HL-60 (cell line): ENCODE measurements at regions not wholly inside any gene's neighbourhood (a gene's known extent, or its start where the extent isn't known, plus 50 kb on each side); places are given as distances from the start of the nearest gene placed in this dataset.

ENCODE experiments used
- DNase-seq, 2 experiments: peaks; one replicate each; pipeline ENCODE4 v3.0.0-alpha.2; 2010 to 2020; ENCODE audit warnings: low read depth in 1 of 2, low spot score in 1 of 2
- H3K27ac ChIP-seq: fragments of 250-450 bp; sonication (Bioruptor Pico); replicated peaks from 2 replicates; pipeline ENCODE4 v1.5.1; 2020; ENCODE audit warnings: mild to moderate bottlenecking, moderate library complexity
- H3K27me3 ChIP-seq: fragments of 250-450 bp; sonication (Bioruptor Pico); 2 replicates; pipeline ENCODE4 v1.5.1; 2021; ENCODE audit warnings: mild to moderate bottlenecking, moderate library complexity; ENCODE audit not compliant: insufficient read depth, poor library complexity, severe bottlenecking
- H3K4me3 ChIP-seq: replicated peaks from 2 replicates; pipeline ENCODE4 v1.5.1; 2011; ENCODE audit warnings: mild to moderate bottlenecking, control low read depth, low read length; ENCODE audit not compliant: insufficient read depth
- GABPA ChIP-seq: IDR thresholded peaks from 2 replicates; pipeline ENCODE4 v1.6.1; 2012; ENCODE audit warnings: low read depth
- POLR2AphosphoS5 ChIP-seq: IDR thresholded peaks from 2 replicates; pipeline ENCODE4 v1.6.1; 2012; ENCODE audit warnings: low read depth
- REST ChIP-seq: IDR thresholded peaks from 2 replicates; pipeline ENCODE4 v1.6.1; 2012; ENCODE audit warnings: low read depth; ENCODE audit not compliant: insufficient replicate concordance
- SPI1 ChIP-seq: IDR thresholded peaks from 2 replicates; pipeline ENCODE4 v1.6.1; 2012; ENCODE audit warnings: low read depth, mild to moderate bottlenecking, borderline replicate concordance
- TF ChIP-seq, protein P1 (sequence below): IDR thresholded peaks from one replicate; pipeline ENCODE4 v1.5.1; 2011; ENCODE audit warnings: low read length, control low read depth, inconsistent platforms; ENCODE audit not compliant: insufficient read depth

DNA sequence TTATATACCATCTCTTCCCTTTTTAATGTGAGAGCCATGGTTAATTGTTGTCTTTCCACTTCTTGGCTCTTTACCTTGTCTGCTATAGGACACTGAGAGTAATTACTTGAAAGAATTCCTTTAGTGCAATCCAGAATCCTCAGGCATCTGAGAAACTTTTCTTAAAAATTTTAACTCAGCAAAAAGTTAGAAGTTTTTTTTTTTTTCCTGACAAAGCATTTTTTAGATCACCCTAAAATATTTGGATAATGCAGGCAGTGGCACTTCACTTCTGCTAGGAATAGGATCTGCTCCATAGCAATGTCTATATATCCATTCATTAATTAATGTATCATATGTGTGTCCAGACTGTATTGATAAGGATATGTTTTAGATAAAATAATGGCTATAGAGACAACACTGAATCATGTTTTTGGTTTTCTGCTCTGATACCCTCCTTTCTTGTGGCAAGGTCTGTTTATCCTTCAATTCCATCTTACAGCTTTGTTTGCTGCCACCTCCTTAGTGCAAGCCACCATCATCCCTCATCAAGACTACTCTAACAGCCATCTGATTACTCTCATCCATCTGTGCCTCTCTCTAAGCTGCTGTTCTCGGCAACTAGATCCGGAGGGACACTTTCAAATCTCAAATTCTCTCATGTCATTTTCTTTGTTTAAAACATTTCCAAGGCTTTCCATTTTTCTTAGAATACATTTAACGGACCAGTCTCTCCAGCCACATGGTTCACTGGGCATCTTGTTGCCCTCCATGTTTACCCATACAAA is 563.5 kb downstream of the EDEM1 start:
- DNase-seq, result no peak
- no peak overlapping the region for H3K27ac ChIP-seq
- H3K4me3 ChIP-seq, result no peak overlapping the region
- TF ChIP-seq REST (no peak), SPI1 (no peak), POLR2AphosphoS5 (no peak), GABPA (no peak)
- TF ChIP-seq, protein P1, sequence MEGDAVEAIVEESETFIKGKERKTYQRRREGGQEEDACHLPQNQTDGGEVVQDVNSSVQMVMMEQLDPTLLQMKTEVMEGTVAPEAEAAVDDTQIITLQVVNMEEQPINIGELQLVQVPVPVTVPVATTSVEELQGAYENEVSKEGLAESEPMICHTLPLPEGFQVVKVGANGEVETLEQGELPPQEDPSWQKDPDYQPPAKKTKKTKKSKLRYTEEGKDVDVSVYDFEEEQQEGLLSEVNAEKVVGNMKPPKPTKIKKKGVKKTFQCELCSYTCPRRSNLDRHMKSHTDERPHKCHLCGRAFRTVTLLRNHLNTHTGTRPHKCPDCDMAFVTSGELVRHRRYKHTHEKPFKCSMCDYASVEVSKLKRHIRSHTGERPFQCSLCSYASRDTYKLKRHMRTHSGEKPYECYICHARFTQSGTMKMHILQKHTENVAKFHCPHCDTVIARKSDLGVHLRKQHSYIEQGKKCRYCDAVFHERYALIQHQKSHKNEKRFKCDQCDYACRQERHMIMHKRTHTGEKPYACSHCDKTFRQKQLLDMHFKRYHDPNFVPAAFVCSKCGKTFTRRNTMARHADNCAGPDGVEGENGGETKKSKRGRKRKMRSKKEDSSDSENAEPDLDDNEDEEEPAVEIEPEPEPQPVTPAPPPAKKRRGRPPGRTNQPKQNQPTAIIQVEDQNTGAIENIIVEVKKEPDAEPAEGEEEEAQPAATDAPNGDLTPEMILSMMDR, result no peak
- H3K27me3 ChIP-seq, result no peaks in the 10 kb centered on the region

DNA sequence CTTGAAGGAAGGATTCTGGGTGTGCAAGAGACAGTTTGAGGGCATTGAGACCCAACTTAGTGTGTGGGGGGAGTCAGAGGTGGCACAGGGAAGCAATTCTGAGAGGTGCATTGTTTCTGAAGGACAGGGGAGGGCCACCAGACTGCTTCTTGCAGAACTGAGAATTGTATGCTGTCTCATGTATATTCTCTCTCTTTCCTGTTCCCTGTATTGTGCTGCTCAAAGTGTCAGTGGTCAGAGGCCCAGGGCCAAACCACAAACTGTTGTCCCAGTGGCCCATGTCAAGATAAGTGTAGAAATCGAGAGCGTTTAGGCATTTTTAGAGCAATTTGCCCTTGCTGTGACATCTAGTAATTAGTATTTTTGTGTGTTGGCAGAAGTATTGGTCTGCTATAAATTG is 567.1 kb downstream of the EDEM1 start:
- TF ChIP-seq POLR2AphosphoS5 (no peak), SPI1 (no peak)
- no peak overlapping the region for H3K27ac ChIP-seq
- H3K27me3 ChIP-seq, result no peaks in the 10 kb centered on the region
- DNase-seq, result peak; percentile 13 to 18
- H3K4me3 ChIP-seq, result no peak overlapping the region

- Histone ChIP-seq H3K4me3 (no peak overlapping the region), H3K27ac (no peak overlapping the region), H3K27me3 (no peaks in the 10 kb centered on the region)
- DNase-seq, result no peak
- TF ChIP-seq REST (no peak), GABPA (no peak), SPI1 (no peak), POLR2AphosphoS5 (no peak)
- TF ChIP-seq, protein P1, result no peak
Observed at GRCh38 chr3:5756443-5756842, 568.9 kb downstream of the EDEM1 start.

GRCh38 chr3:5757213-5757804 is 569.8 kb downstream of the EDEM1 start:
- no peak for TF ChIP-seq REST
- TF ChIP-seq GABPA, result no peak
- TF ChIP-seq SPI1, result no peak
- TF ChIP-seq, protein P1, result no peak
- TF ChIP-seq POLR2AphosphoS5, result no peak
- DNase-seq, result no peak
- H3K27me3 ChIP-seq, result no peaks in the 10 kb centered on the region
- H3K4me3 ChIP-seq, result no peak overlapping the region
- H3K27ac ChIP-seq, result no peak overlapping the region
